OCI-M1 (cell line): ENCODE measurements at regions not wholly inside any gene's neighbourhood (a gene's known extent, or its start where the extent isn't known, plus 50 kb on each side); places are given as distances from the start of the nearest gene placed in this dataset.

Source experiments
- DNase-seq: peaks from one replicate; lab custom pipeline; 2025; lab: John Stamatoyannopoulos, UW

DNA sequence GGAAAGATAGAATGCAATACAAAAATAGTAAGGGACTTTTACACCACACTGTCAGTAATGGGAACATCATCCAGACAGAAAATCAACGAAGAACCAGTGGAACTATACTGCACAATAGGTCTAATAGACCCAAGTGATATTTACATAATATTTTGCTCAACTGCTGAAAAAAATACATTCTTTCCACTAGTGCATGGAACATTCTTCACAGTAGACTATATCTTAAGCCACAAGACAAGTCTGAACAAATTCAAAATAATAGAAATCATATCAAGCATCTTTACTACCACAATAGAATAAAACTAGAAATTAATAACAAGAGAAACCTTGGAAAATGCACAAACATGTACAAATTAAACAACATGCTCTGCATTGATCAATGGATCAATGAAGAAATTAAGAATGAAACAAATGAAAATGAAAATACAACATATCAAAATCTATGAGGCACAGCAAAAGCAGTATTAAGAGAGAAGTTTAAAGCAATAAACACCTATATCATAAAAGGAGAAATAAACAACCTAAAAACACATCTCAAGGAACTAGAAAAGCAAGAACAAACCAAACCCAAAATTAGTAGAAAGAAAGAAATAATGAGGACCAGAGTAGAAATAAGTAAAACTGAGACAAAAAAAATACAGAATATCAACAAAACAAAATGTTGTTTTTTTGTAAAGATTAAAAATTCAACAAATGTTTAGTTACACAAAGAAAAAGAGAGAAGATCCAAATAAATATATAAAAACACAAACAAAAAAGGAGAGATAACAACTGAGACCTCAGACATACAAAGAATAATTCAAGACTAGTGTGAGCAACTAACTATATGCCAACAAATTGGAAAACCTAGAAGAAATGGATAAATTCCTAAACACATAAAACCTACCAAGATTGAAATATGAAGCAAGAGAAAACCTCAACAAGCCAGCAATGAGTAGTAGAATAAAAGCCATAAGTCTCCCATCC, 51.5 kb upstream of the ANTXR2 start:
- peak; percentile 45 for DNase-seq
